ENCODE measurements at regions not wholly inside any gene's neighbourhood (a gene's known extent, or its start where the extent isn't known, plus 50 kb on each side); places are given as distances from the start of the nearest gene placed in this dataset.

- TF ChIP-seq, protein P1, sequence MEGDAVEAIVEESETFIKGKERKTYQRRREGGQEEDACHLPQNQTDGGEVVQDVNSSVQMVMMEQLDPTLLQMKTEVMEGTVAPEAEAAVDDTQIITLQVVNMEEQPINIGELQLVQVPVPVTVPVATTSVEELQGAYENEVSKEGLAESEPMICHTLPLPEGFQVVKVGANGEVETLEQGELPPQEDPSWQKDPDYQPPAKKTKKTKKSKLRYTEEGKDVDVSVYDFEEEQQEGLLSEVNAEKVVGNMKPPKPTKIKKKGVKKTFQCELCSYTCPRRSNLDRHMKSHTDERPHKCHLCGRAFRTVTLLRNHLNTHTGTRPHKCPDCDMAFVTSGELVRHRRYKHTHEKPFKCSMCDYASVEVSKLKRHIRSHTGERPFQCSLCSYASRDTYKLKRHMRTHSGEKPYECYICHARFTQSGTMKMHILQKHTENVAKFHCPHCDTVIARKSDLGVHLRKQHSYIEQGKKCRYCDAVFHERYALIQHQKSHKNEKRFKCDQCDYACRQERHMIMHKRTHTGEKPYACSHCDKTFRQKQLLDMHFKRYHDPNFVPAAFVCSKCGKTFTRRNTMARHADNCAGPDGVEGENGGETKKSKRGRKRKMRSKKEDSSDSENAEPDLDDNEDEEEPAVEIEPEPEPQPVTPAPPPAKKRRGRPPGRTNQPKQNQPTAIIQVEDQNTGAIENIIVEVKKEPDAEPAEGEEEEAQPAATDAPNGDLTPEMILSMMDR (IDR thresholded peaks at IDR 0.05): no peak
- no peak for TF ChIP-seq POLR2AphosphoS5 (IDR thresholded peaks at IDR 0.05)
These were observed 114.0 kb downstream of the NR1D2 start for GRCh38 chr3:24058940-24059705.

Measured in prostate gland (tissue), 2 donors.